HG02981 (cell line): ENCODE measurements at regions not wholly inside any gene's neighbourhood (a gene's known extent, or its start where the extent isn't known, plus 50 kb on each side); places are given as distances from the start of the nearest gene placed in this dataset.
"Not testable (repeated sequence)": the region's sequence is repeated elsewhere in the genome, so short reads cannot be mapped to it uniquely, and the experiment has no call there.

Experiments
- ATAC-seq: cut with Tn5 transposase; IDR thresholded peaks from one replicate; pipeline ENCODE4 v1.9.1; 2021; ENCODE audit warnings: mild to moderate bottlenecking, moderate library complexity; ENCODE audit not compliant: unreplicated experiment

DNA sequence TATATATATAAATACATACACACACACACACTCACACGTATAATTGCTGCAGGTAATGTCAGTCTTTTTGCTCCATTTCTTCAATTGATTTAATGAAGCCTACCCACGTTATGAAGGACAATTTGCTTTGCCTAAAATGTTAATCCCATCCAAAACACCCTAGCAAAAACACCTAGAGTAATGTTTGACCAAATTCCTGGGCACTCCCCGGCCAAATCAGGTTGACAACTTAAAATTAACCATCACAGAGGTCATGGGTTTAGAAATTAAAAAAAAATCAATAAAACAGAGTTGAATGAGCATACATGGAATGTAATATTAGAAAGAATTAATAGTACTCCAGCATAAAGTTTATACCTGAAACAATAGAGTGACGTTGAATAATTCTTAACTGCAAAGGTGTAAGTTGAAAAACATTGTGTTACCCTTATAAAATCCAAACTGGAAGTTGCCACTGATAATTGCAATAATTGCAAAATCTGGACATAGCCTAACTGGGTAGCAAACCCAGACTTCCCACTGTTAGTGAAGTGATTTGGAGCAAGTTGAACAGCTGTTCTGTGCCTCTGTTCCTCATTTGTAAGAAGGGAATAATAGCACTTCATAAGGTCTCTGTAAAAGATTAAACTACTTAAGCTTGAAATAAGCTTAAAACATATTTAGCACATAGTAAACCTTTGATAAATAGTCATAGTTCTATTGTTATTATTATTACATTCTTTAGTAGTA, 2120.5 kb downstream of the PCDH7 start:
- ATAC-seq: no peak

DNA sequence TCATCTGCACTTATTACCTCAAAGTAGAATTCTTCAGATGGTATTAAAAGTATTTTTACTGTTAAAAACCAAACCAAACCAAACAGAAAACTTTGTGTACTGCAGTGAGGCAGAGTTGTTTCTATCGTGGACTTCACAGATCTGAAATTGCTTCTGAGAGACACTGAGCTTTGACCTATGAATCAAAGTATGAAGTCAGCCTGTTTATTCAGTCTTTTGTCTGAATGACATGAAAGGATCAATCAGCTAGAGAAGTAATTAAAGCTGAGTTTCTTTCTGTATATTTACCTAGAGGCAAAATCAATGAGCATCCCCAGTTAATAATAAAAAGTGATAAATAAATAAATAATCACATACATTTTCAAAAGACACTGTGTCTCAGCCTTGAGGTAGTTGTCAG, 2121.0 kb downstream of the PCDH7 start:
- no peak for ATAC-seq

DNA sequence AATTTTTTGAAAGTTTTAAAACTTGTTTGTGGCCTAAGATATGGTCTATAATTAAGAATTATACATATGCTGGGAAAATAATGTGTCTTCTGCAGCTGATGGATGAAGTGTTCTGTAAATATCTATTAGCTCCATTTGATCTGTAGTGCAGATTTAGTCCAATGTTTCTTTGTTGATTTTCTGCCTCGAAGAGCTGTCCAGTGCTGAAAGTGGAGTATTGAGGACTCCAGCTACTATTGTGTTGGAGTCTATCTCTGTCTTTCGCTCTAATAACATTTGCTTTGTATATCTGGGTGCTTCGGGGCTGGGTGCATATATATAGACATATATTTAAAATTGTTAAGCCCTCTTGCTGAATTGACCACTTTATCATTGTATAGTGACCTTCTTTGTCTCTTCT, 2127.3 kb downstream of the PCDH7 start:
- ATAC-seq: no peak

DNA sequence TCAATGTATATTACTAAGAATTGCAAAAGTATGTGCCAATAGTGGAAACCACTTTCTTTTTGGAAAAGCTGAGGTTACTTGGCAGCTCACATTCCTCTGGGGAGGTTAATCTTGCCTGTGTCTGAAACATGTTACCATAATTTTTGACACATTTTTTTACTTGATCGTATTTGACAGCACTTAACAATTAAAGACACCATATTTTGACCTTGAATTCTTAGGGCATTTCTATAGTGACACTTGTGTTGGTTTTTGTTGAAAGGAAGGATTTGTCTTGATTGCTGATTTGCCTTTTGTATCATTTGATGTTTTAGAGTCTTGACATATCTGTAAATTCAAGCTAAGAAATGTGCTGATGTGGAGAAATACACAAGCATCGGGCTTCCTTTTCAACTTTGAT, 2135.5 kb downstream of the PCDH7 start:
- no peak for ATAC-seq

DNA sequence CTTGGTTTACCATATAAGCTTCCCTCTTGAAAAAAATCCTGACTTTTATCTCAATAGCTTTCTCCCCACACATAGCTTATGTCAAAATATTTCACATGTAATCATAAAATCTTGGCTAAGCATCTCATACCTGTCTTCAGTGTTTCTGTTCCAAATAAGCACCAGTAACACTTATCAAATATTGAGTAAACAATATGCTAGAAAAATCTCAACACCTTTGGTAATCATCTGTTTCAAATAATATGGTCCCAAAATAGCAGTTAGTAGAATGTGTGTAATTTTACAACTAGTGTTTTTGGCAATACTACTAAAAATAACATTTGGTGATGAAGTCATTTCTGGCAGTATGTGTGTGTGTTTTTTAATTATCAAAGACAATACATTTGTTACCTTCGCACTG, 2138.2 kb downstream of the PCDH7 start:
- ATAC-seq: no peak

DNA sequence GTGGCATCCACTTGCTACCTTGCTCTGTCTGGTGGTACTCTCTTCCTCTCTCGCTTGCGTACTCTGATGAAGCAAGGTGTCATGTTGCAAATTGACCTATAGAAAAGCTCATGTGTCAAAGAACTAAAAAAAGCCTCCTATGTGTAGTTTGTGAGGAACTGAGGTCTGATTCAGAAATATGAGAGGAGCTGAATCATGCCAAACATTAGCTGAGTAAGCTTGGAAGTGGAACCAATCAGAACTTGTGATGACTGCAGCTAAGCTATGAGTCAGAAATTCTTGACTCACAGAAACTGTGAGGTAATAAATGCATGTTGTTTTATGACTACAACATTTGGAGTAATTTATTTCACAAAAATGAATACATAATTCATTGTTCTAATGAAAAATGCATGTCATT, 2138.8 kb downstream of the PCDH7 start:
- ATAC-seq: no peak

DNA sequence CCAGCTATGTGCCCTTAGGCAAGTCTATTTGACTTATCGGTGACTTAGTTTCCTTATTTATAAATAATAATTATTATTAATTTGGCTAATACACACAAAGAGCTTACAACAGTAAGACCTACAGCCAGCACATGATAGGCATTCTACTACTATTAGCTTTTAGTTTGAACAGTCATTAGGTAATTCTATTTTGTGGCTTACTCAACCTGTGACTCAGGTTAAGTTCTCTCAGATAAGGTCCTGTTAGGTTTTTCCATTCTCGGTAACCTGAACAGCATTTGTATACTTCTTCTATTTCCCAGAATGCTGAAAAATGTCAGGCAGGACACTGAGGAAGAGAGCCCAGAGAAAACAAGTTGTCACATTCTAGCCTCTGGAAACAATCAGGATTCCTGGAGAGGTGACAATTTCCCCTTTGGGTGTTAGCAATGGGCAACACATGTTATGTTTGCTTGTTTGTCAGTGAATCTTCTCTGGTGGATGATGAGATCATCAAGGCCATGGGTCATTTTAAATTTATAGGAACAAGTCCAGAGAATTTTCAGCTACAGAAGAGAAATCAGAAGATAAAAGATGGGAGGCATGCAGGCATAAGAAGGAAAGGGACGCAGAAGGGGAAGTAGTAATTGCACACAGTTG, 2144.7 kb downstream of the PCDH7 start:
- no peak for ATAC-seq

DNA sequence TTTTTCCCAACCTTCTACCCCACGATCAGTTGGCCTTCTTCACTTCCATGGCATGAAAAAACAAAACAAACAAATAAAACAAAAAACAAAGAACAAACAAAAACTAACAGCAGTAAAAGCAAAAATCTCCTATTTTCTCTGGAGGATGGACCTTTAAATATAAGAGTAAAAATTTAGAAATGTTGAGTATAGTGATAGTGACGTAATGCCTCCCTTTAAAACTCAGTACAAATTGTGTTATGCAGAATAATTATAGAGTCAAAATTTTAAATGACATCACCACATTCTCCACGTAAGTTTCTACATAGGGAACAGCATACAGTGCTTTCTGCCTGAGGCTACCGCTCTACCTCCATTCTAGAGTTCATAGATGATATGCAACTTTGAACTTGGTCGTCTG, 2156.4 kb downstream of the PCDH7 start:
- ATAC-seq: no peak

DNA sequence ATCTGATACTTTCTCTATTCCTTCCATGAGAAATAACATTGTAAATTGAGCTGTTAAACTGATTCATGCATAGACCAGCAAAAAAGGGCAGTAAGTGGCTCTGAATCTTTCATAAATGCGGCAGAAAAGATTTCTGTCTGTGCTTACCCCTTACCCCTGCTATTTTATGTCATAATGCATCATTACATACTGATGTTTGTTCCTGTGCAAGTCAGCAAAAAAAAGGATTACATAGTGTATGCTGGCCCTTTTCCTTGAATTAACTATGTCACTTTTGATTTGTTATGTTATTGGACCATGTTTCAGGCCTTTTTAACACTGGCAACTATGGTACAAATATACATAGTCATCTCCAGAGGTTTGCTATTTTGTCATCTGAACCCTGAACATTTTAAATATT, 2159.7 kb downstream of the PCDH7 start:
- no peak for ATAC-seq

DNA sequence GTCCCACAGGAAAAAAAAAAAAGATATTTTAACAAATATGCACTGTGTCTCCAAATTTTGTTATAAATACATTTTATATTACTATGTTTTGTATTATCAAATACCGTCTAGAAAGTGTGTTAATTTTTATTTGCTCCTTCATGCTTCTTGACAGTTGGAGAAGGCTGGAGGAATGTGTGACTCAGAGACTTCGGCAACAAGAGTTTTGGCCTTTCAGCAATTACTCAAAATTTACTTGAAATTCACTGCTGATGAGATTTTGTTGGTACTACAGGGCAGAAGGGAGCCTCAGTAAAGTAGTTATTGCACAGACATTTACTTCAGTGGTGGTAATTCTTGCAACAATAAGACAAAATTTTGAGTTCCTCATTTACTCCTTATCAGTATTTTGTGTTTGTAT, 2164.0 kb downstream of the PCDH7 start:
- ATAC-seq: no peak

DNA sequence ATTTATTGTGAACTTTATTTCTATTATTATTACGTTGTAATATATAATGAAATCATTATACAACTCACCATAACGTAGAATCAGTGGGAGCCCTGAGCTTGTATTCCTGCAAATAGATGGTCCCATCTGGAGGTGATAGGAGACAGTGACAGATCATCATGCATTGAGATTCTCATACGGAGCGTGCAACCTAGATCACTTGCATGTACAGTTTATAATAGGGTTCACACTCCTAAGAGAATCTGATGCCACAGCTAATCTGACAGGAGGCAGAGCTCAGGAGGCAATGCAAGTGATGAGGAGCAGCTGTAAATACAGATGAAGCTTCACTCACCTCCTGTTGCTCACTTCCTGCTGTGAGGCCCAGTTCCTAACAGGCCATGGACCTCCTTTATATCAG, 2170.2 kb downstream of the PCDH7 start:
- no peak for ATAC-seq

DNA sequence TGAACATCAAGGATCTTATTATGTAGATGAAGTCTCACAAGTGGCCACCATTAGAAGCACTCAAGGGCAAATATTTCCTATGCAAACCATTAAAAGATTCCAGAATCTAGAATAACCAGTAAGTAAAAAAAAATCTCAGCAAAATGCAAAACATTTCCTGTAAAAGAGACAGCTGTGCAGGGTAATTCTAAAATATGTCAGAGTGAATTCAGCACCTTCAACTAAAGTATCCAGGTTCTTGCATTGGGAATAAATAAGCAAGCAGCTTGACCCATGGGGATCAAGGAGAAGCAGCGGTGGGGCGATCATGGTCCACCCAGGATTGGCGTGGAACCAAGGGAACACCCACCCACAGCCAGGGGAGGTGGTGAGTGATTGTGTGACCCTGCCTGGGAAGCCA, 2188.9 kb downstream of the PCDH7 start:
- no peak for ATAC-seq

DNA sequence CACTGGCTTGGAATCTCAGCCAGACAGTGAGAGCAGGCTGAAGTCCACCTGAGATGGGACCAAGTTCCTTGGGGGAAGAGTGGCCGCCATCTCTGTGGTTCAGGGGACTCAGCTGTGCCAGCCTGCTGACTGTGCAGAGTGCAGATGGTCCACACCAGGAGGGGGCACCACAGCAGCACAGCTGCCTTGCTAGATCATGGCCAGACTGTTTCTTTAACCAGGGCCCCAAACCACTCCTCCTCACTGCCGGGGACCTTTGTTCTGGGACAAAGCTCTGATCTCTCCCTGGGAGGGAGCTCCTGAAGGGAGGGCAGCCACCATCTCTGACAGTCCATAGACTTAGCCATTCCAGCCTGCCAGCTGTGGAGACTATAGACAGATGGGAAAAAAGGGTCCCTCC, 2189.6 kb downstream of the PCDH7 start:
- ATAC-seq: no peak

DNA sequence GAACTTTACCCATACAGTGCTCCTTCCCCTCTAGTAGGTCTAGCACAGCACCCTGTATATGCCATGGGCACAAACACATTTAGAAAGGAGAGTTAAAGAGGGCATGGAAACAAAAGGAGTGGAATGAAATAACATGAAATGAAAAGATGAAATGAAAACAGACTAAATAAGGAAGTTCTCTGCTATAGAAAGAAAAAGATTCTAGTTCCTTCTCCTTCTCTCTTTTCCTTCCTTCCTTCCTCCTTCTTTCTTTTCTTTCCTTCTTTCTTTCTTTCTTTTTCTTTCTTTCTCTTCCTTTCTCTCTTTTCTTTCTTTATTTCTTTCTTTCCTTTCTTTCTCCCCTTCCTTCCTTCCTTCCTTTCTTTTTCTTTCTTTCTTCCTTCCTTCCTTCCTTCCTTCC, 2197.4 kb downstream of the PCDH7 start:
- no peak for ATAC-seq

DNA sequence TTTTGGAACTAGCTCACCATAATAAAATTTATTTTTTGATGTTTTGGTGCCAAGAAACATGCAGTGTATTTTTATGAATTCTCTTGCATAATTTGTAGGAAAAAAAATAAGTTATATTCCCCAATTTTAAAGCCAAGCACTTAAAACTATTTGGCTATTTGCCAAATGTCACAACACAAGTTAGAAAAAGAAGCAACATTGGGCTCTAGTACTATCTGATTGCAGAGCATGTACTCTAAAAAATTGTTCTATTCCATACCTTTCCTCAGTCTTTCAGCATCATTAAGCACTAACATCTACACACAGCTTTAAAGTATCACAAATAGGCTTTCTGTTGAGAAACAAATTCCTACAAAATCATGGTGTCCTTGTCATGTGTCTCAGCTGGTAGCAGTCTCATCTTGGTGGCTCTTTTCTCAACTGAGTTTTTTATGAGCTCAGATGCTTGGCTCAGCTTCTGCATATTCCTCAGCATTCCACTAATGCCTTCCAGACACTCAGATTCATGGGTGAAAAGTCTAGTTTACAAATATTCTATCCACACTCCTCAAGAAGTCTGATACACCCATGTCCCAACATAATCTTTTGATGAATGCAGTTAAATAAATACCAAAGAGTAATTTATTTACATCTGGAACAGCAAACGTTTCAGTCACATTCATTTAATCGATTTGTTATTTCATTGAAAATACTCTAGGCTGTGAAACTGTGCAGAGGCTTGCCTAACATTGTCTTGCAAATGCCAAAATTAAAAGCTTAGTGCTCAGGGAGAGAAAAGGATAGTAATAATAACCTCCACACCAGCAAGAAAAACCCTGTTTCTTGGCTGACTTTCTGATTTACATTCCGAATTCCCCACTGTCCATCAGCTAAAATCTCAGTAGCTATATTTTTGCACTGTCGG, 2209.9 kb downstream of the PCDH7 start:
- no peak for ATAC-seq

DNA sequence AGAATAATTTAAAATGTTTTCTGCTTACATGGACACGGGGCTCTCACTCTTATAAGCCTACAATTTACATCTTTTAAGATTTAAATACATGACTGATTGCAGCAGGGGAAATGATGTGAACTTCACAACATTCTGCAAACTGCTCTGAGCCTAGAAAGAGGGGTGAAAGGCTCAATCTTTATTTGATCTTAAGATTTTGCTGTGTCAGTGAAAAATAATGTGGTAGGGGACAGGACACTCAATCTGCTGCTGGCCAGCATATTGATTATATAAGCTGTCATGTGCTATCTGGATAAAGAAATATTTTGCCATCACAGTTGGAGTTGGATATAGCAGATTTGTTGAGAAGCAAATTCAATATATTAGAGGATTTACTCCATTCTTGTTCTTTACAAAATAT, 2210.5 kb downstream of the PCDH7 start:
- no peak for ATAC-seq

DNA sequence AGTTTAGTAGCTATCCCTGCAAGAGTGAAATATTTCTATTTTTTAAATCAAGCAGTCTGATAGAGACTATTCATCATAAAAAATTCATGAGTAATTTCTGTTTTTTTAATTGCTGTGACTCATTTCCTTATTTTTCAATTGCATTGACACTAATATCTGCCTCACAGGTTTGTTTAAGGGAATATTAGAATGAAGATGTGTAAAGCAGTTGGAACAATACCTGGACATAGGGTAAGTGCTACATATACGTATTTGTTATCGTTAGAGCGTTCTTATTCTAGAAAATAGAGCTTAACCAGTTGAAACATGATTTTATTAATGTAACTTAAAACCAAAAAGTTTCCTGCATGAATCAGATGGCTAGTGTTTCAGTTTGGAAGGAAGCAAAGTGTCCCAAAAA, 2211.3 kb downstream of the PCDH7 start:
- ATAC-seq: no peak

DNA sequence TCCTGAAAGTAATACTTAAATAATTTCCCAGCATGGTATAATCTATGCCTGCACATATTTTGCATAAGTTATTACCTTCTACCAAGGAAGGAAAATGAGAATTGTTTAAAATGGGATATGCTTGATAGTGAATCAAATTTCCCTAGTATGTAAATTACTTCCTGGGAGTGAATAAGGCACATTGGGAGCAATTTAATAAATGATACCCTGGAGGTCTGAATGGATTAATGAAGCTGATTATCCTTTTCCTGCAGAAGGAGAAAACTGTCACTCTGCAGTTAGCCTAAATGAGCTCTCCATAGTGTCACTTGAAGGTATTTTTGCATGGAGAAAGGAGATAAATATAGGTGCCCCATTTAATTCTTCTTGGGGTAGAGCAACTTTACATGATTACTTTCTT, 2212.0 kb downstream of the PCDH7 start:
- no peak for ATAC-seq

DNA sequence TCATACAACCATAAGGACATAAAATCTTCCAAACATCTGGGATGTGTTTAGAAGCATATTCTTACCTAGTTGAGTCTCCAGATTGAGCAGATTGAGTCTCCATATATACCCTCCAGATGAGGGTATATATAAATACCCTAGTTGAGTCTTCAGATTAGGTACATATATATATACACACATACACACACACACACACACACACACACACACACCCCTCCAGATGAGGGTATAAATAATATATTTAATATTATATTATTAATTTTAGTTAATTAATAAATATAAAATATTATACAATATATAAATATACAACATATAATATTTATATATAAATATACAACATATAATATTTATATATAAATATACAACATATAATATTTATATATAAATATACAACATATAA, 2219.1 kb downstream of the PCDH7 start:
- not testable (repeated sequence) for ATAC-seq

DNA sequence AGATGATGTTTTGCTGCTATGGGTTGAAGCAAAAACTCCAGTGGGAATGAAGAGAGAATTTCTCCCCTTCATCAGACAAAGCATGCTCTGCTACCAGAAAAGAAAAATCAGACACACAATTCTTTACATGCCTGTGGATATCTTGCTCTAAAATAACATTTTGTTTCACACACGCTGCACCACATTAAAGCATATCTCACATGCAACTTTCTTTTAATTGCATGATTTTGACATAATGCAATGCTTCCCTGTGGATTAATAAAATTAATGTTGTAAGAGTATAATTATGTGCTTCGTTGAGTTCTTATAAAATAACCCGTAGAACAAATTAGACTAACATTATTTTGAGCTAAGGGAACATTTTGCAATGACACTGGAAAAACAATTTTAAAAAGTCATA, 2230.7 kb downstream of the PCDH7 start:
- ATAC-seq: no peak

DNA sequence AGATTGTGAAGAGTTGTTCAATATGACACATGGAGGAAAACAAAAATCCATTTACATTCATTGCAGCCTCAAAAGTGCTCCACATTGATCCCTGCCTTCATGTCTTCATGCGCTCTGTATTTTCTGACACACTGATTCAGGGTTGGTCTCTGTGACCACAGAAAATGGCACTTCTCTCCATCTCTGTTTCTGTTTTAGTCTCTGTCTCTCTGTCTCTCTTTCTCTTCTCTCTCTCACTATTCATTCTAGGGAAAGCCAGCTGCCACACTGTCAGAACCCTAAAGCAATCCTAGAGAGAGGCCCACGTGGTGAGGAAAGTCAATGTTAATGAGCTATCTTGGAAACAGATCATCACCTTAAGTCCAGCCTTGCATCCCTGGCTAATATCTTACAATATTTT, 2238.4 kb downstream of the PCDH7 start:
- no peak for ATAC-seq

DNA sequence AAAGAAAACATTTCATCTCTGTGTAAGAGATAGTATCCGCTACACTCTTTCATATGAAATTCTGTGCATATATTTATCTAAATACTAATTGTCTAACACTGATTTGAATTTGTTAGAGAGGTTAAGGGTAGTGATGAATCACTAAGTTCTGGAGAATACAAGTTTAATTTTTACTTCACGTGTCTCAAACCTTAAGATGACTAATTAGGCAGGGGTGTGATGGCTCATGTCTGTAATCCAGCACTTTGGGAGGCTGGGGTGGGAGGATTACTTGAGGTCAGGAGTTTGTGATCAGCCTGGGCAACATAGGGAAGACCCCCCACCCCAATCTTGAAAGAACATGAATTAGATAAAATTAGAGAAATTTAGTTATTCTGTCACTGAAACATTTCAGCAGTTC, 2241.9 kb downstream of the PCDH7 start:
- no peak for ATAC-seq
